Skeletal muscle cell (primary cell): ENCODE measurements at regions not wholly inside any gene's neighbourhood (a gene's known extent, or its start where the extent isn't known, plus 50 kb on each side); places are given as distances from the start of the nearest gene placed in this dataset.
"Not testable (repeated sequence)": the region's sequence is repeated elsewhere in the genome, so short reads cannot be mapped to it uniquely, and the experiment has no call there.

Source experiments
- DNase-seq: peaks from one replicate; pipeline ENCODE4 v3.0.0-alpha.2; 2010; ENCODE audit warnings: low read depth
- H3K4me3 ChIP-seq: 2 replicates; pipeline ENCODE4 v1.5.1; 2011; ENCODE audit warnings: low read depth, mild to moderate bottlenecking, control low read depth, low read length, moderate library complexity

DNA sequence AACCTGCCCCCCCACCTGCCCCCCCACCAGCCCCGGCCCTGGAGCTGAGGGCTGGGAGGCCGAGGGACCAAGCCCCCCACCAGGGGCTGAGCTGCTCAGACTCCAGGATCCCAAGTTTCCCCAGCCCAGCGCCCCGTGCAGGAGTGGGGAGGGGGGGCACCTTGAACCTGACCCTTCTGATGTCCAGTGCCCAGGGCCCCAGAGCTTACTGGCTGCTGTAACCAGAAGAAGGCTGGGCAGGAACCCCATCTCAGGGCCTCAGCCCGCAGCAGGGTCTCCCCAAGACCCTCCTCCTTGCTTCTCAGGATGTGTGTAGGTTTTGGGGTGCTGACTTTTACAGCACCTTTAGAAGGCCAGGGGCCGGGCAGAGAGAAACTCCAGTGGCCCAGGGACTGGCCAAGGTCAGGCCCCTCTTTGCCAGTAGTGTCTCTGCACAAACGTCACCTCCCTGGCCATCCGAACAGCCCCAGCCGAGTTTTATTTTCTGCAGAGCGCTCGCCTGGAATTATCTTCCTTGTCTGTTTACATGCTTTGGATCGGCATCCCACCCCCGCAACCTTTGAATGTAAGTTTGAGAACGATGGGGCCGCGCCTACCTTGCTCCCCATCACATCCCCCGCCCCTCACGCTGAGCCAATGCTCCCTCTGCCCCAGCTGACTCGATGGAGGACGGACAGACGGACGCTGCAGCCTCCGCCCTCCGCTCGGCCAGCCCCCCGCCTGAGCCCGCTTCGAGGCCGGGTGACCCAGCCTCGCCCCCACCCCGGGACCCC lies 70.1 kb upstream of the CASZ1 start:
- H3K4me3 ChIP-seq, result peak overlapping the region; percentile 44
- DNase-seq, result no peak

- H3K4me3 ChIP-seq, result peak overlapping the region; percentile 44
- no peak for DNase-seq
These were observed 70.8 kb upstream of the CASZ1 start for GRCh38 chr1:10867138-10867721.

DNA sequence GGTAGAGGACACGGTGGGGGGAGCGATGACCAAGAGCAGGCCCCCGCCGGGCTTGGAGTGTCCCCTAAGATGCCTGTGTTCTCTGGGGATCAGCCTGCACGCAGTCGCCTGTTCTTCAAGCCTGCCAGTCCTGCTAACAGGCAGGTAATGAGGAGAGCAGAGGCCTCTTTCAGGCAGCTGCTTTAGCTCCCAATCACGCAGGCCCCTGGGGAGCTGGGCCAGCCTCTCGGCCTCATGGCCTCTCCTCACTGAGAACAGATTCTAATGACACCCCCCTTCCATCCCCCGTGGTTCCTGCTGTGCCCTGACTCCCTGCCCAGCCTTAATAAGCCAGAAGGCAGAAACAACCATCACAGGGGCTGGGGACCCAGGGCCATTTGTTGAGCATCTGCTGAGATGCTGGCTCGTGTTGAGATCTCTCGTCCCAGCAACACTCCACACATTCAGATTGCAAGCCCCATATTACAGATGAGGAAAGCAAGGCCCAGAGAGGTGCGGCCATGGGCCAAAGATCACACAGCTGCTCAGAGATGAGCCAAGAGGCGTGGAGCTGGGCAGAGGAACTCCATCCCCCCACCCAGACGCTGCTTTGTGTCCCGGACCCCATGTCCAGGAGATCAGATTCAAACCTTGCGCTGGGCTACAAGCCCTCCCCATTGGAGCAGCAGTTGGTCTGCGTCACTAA lies 71.6 kb upstream of the CASZ1 start:
- H3K4me3 ChIP-seq, result no peak overlapping the region

GRCh38 chr1:10868599-10868965 lies 72.1 kb upstream of the CASZ1 start:
- DNase-seq, result no peak
- no peak overlapping the region for H3K4me3 ChIP-seq

More for the DNA sequence above, 71.6 kb upstream of the CASZ1 start:
- no peak for DNase-seq

- no peak overlapping the region for H3K4me3 ChIP-seq
- no peak for DNase-seq
These were observed 73.5 kb upstream of the CASZ1 start for GRCh38 chr1:10869933-10870332.

DNA sequence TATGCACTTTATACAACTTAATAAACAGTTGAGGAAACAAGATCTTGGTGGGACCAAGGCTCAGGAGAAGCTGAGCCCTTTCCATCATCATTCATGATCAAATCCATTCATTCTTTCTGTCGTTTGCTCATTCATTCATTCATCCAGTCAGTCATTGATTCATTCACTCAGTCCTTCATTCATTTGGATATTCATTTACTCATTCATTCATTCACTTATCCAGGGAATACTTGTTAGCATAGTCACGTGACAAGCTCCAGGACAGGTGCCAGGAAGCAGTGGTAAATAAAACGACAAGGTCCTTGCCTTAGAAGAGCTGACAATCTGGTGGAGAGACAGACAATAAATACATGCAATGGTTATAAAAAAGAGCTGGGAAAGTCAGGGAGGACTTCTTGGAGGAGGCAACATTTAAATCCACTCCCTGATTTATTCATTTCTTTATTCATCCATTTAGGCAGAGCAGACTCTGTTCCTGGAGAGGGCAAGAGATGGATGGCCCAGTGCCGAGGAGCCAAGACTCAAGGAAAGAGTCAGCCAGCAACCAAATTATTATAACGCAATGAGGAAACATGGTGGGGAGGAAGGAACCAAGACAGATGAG lies 74.1 kb upstream of the CASZ1 start:
- H3K4me3 ChIP-seq, result no peak overlapping the region
- DNase-seq, result no peak

GRCh38 chr1:10873189-10873588 lies 76.7 kb upstream of the CASZ1 start:
- no peak overlapping the region for H3K4me3 ChIP-seq
- DNase-seq, result no peak

DNA sequence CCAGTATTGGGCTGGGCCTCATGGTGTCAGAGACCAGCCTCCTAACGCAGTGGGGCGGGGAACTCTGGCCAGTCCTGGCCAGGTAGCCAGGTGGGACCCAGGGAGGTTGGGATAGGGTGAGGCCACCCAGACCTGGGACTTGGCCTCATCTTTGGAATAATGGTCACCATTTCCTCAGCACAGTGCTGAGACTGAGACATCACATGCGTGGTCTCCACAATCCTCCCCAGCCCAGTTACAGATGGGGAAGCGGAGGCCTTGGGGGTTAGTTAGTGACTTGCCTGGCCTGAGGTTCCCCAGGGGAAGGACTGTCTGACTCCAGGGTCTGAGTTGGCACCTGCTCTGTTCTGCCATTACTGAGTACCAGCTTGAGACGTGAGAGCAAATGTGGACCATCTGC lies 77.9 kb upstream of the CASZ1 start:
- no peak for DNase-seq
- H3K4me3 ChIP-seq, result no peak overlapping the region

GRCh38 chr1:10877894-10878293 lies 81.4 kb upstream of the CASZ1 start:
- no peak for DNase-seq
- no peak overlapping the region for H3K4me3 ChIP-seq

GRCh38 chr1:10878469-10878868 lies 82.0 kb upstream of the CASZ1 start:
- no peak for DNase-seq
- H3K4me3 ChIP-seq, result no peak overlapping the region

GRCh38 chr1:10880063-10880462 lies 83.6 kb upstream of the CASZ1 start:
- DNase-seq, result no peak
- H3K4me3 ChIP-seq, result no peak overlapping the region

GRCh38 chr1:10881046-10881445 lies 84.6 kb upstream of the CASZ1 start:
- no peak overlapping the region for H3K4me3 ChIP-seq
- DNase-seq, result no peak

GRCh38 chr1:10882069-10882468 lies 85.6 kb upstream of the CASZ1 start:
- DNase-seq, result no peak
- H3K4me3 ChIP-seq, result no peak overlapping the region

DNA sequence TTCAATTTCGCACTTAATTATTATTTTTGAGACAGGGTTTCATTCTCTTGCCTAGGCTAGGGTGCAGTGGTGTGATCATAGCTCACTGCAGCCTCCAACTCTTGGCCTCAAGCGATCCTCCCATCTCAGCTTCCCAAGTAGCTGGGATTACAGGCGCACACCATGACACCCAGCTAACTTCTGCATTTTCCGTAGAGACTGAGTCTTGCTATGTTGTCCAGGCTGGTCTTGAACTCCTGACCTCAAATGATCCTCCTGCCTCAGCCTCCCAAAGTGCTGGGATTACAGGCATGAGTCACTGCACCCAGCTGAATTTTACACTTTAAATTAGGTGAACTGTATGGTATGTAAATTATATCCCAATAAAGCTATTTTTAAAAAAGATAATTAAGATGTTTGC lies 90.6 kb upstream of the CASZ1 start:
- not testable (repeated sequence) for DNase-seq, H3K4me3 ChIP-seq

GRCh38 chr1:10888291-10888690 lies 91.8 kb upstream of the CASZ1 start:
- no peak for DNase-seq
- no peak overlapping the region for H3K4me3 ChIP-seq

GRCh38 chr1:10888791-10889649 lies 92.6 kb upstream of the CASZ1 start:
- no peak overlapping the region for H3K4me3 ChIP-seq
- DNase-seq, result no peak

DNA sequence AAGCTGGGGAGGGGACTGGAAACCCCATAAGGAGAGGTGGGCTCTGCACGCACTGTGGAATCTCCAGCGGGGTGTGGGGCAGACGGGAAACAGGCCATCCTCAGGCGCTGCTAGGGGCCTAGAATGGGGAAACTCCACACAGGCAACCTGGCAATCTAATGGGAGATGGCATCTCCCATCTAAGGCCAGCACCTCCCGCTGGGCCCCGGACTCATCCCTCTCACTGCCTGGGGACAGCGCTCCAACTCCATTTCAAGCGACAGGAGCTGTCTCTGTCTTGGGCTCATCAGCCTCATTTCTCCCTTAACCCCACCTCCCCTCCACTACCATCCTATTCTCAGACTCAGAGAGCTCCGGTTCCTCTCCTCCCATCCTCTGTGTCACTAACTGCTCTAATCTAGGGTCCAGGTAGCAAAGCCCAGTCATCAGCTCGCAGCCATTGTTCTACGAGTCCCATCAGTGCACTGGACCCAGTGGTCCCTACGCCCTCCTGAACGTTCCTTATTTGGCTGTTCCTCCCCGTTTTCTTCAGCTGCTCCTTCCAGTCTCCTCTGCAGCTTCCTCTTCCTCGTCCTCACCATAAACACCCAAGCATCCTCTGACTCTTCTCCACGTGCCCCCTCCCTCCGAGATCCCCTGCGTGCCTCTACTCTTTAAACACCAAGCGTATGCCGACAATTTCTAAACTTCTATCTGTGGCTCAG lies 93.4 kb upstream of the CASZ1 start:
- DNase-seq, result no peak
- H3K4me3 ChIP-seq, result no peak overlapping the region

DNA sequence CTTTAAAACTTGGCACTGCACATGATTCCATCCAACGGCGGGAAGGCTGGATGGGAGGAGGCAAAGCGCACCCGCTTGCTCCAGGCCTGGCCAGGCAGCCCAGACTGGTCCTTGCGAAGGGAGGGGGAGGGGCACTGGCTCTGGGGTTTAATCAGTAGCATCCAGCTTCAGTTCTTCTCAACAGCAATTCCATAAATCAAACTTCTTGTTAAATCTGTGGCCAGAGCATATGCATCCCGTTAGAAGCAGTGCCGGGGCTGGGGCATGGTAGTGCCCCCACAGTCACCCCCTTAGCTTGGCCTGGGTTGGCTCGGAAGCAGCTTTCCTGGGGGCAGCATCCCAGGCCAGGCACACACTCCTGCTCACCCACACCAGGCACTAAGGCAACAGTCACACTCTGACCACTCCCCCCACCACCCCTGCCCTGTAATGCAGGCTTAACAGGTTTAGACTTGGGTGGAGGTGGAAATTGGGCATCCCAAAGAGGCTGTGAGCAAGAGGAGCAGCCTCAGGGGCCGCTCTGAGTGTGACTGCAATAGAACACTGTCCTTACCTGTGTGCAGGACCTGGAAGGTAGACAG lies 94.1 kb upstream of the CASZ1 start:
- no peak overlapping the region for H3K4me3 ChIP-seq
- no peak for DNase-seq

GRCh38 chr1:10891091-10891490 lies 94.6 kb upstream of the CASZ1 start:
- DNase-seq, result no peak
- H3K4me3 ChIP-seq, result no peak overlapping the region
